Glutamatergic neuron (in vitro differentiated cells): ENCODE measurements at regions not wholly inside any gene's neighbourhood (a gene's known extent, or its start where the extent isn't known, plus 50 kb on each side); places are given as distances from the start of the nearest gene placed in this dataset.
"Not testable (repeated sequence)": the region's sequence is repeated elsewhere in the genome, so short reads cannot be mapped to it uniquely, and the experiment has no call there.

ENCODE experiments used
- DNase-seq: peaks from one replicate; pipeline ENCODE4 v3.0.0; 2022
- H3K27ac Mint-ChIP-seq: one replicate; pipeline ENCODE4 v1.8.0; 2020; ENCODE audit warnings: mild to moderate bottlenecking, mixed read lengths, inconsistent platforms; ENCODE audit not compliant: unreplicated experiment
- H3K27me3 Mint-ChIP-seq: one replicate; pipeline ENCODE4 v1.8.0; 2020; ENCODE audit warnings: mild to moderate bottlenecking, moderate library complexity, mixed read lengths, inconsistent platforms; ENCODE audit not compliant: unreplicated experiment
- H3K36me3 Mint-ChIP-seq: one replicate; pipeline ENCODE4 v1.8.0; 2020; ENCODE audit warnings: mild to moderate bottlenecking, mixed read lengths, inconsistent platforms; ENCODE audit not compliant: unreplicated experiment
- H3K4me1 Mint-ChIP-seq: one replicate; pipeline ENCODE4 v1.8.0; 2020; ENCODE audit warnings: mild to moderate bottlenecking, low read depth, mixed read lengths, inconsistent platforms; ENCODE audit not compliant: unreplicated experiment
- H3K4me3 Mint-ChIP-seq: one replicate; pipeline ENCODE4 v1.8.0; 2020; ENCODE audit warnings: mild to moderate bottlenecking, mixed read lengths, inconsistent platforms; ENCODE audit not compliant: unreplicated experiment
- H3K9me3 Mint-ChIP-seq: one replicate; pipeline ENCODE4 v1.8.0; 2020; ENCODE audit warnings: mild to moderate bottlenecking, moderate library complexity, mixed read lengths, inconsistent platforms; ENCODE audit not compliant: unreplicated experiment
- CTCF ChIP-seq: fragments of 200-600 bp; sonication (generic); IDR thresholded peaks from one replicate; pipeline ENCODE4 v1.5.0; 2021; ENCODE audit not compliant: partially characterized antibody, unreplicated experiment

GRCh38 chr6:9224539-9224938, 789.2 kb upstream of the SLC35B3 start:
- Mint-ChIP-seq H3K9me3 (peaks cover 2% of the 10 kb centered on the region), H3K4me1 (no peaks in the 10 kb centered on the region), H3K36me3 (no peaks in the 10 kb centered on the region), H3K4me3 (no peak overlapping the region), H3K27ac (no peak overlapping the region), H3K27me3 (no peaks in the 10 kb centered on the region)
- DNase-seq = no peak
- TF ChIP-seq CTCF = no peak

- not testable (repeated sequence) for H3K27me3 Mint-ChIP-seq, DNase-seq, H3K4me1 Mint-ChIP-seq, H3K9me3 Mint-ChIP-seq, H3K27ac Mint-ChIP-seq, H3K4me3 Mint-ChIP-seq, H3K36me3 Mint-ChIP-seq
These were observed 778.4 kb upstream of the SLC35B3 start for GRCh38 chr6:9213717-9214116.

- Mint-ChIP-seq H3K27ac (no peak overlapping the region), H3K9me3 (no peaks in the 10 kb centered on the region), H3K27me3 (no peaks in the 10 kb centered on the region), H3K36me3 (no peaks in the 10 kb centered on the region), H3K4me1 (no peaks in the 10 kb centered on the region), H3K4me3 (no peak overlapping the region)
- TF ChIP-seq CTCF = no peak
- no peak for DNase-seq
These were observed 773.6 kb upstream of the SLC35B3 start for GRCh38 chr6:9208966-9209365.

- no peaks in the 10 kb centered on the region for H3K27me3 Mint-ChIP-seq
- peaks cover 2% of the 10 kb centered on the region for H3K9me3 Mint-ChIP-seq
- H3K27ac Mint-ChIP-seq = no peak overlapping the region
- no peaks in the 10 kb centered on the region for H3K36me3 Mint-ChIP-seq
- TF ChIP-seq CTCF = no peak
- H3K4me3 Mint-ChIP-seq = no peak overlapping the region
- DNase-seq = no peak
- H3K4me1 Mint-ChIP-seq = no peaks in the 10 kb centered on the region
These were observed 770.3 kb upstream of the SLC35B3 start for GRCh38 chr6:9205645-9206044.

- no peaks in the 10 kb centered on the region for H3K36me3 Mint-ChIP-seq
- peaks cover 2% of the 10 kb centered on the region for H3K9me3 Mint-ChIP-seq
- H3K4me1 Mint-ChIP-seq = no peaks in the 10 kb centered on the region
- no peak for DNase-seq
- no peak overlapping the region for H3K27ac Mint-ChIP-seq
- no peak for TF ChIP-seq CTCF
- no peak overlapping the region for H3K4me3 Mint-ChIP-seq
- no peaks in the 10 kb centered on the region for H3K27me3 Mint-ChIP-seq
These were observed 768.8 kb upstream of the SLC35B3 start for GRCh38 chr6:9204171-9204570.

- H3K27ac Mint-ChIP-seq = no peak overlapping the region
- no peaks in the 10 kb centered on the region for H3K27me3 Mint-ChIP-seq
- DNase-seq = no peak
- no peaks in the 10 kb centered on the region for H3K4me1 Mint-ChIP-seq
- no peaks in the 10 kb centered on the region for H3K36me3 Mint-ChIP-seq
- no peak for TF ChIP-seq CTCF
- no peak overlapping the region for H3K4me3 Mint-ChIP-seq
- peaks cover 2% of the 10 kb centered on the region for H3K9me3 Mint-ChIP-seq
These were observed 765.4 kb upstream of the SLC35B3 start for GRCh38 chr6:9200712-9201111.
